ENCODE measurements at regions not wholly inside any gene's neighbourhood (a gene's known extent, or its start where the extent isn't known, plus 50 kb on each side); places are given as distances from the start of the nearest gene placed in this dataset.

- TF ChIP-seq POLR2A (IDR thresholded peaks at IDR 0.05): no peak
- no peak for TF ChIP-seq CTCF (IDR thresholded peaks at IDR 0.05 in 4 of 5, conservative IDR thresholded peaks at IDR 0.05 in 1 of 5)
- intact Hi-C loops (cut with DNase I; ENCODE audit: low total_unique reads) (no loop called here), in situ Hi-C loops (cut with MboI; ENCODE audit: low sequenced_read_pairs in 4 of 4) (no loop called here)
- H3K4me3 ChIP-seq: no peak overlapping the region
- H3K27me3 ChIP-seq: no peaks in the 10 kb centered on the region
- no peak overlapping the region for H3K27ac ChIP-seq
- no peaks in the 10 kb centered on the region for H3K4me1 ChIP-seq
- ATAC-seq (no peak), DNase-seq (no peak)
- H3K9me3 ChIP-seq: no peaks in the 10 kb centered on the region
- H3K36me3 ChIP-seq: no peaks in the 10 kb centered on the region
Observed at GRCh38 chr2:6626401-6627012, 239.2 kb downstream of the CMPK2 start.

- no peak overlapping the region for H3K4me3 ChIP-seq
- no peaks in the 10 kb centered on the region for H3K9me3 ChIP-seq
- H3K4me1 ChIP-seq: no peaks in the 10 kb centered on the region
- in situ Hi-C loops (cut with MboI; ENCODE audit: low sequenced_read_pairs in 4 of 4) (no loop called here), intact Hi-C loops (cut with DNase I; ENCODE audit: low total_unique reads) (no loop called here)
- no peaks in the 10 kb centered on the region for H3K27me3 ChIP-seq
- TF ChIP-seq POLR2A (IDR thresholded peaks at IDR 0.05) (no peak), CTCF (IDR thresholded peaks at IDR 0.05 in 4 of 5, conservative IDR thresholded peaks at IDR 0.05 in 1 of 5) (no peak)
- DNase-seq: no peak
- no peak for ATAC-seq
- H3K27ac ChIP-seq: no peak overlapping the region
- no peaks in the 10 kb centered on the region for H3K36me3 ChIP-seq
Observed at GRCh38 chr2:6627316-6627715, 238.4 kb downstream of the CMPK2 start.

GRCh38 chr2:6630209-6630608 is 235.5 kb downstream of the CMPK2 start:
- no peak for TF ChIP-seq CTCF (IDR thresholded peaks at IDR 0.05 in 4 of 5, conservative IDR thresholded peaks at IDR 0.05 in 1 of 5)
- no peak for TF ChIP-seq POLR2A (IDR thresholded peaks at IDR 0.05)
- H3K27me3 ChIP-seq: no peaks in the 10 kb centered on the region
- H3K4me1 ChIP-seq: no peaks in the 10 kb centered on the region
- intact Hi-C loops (cut with DNase I; ENCODE audit: low total_unique reads): no loop called here
- no peaks in the 10 kb centered on the region for H3K36me3 ChIP-seq
- in situ Hi-C loops (cut with MboI; ENCODE audit: low sequenced_read_pairs in 4 of 4): no loop called here
- DNase-seq (no peak), ATAC-seq (no peak)
- H3K27ac ChIP-seq: no peak overlapping the region
- H3K9me3 ChIP-seq: no peaks in the 10 kb centered on the region
- H3K4me3 ChIP-seq: no peak overlapping the region

GRCh38 chr2:6635296-6635695 is 230.4 kb downstream of the CMPK2 start:
- Histone ChIP-seq H3K4me1 (no peaks in the 10 kb centered on the region), H3K9me3 (no peaks in the 10 kb centered on the region), H3K4me3 (no peak overlapping the region), H3K36me3 (no peaks in the 10 kb centered on the region), H3K27me3 (no peaks in the 10 kb centered on the region), H3K27ac (no peak overlapping the region)
- intact Hi-C loops (cut with DNase I; ENCODE audit: low total_unique reads) (no loop called here), in situ Hi-C loops (cut with MboI; ENCODE audit: low sequenced_read_pairs in 4 of 4) (no loop called here)
- TF ChIP-seq CTCF (IDR thresholded peaks at IDR 0.05 in 4 of 5, conservative IDR thresholded peaks at IDR 0.05 in 1 of 5) (no peak), POLR2A (IDR thresholded peaks at IDR 0.05) (no peak)
- no peak for ATAC-seq
- no peak for DNase-seq

GRCh38 chr2:6637330-6637729 is 228.4 kb downstream of the CMPK2 start:
- Histone ChIP-seq H3K36me3 (no peaks in the 10 kb centered on the region), H3K27me3 (no peaks in the 10 kb centered on the region), H3K9me3 (no peaks in the 10 kb centered on the region), H3K27ac (no peak overlapping the region), H3K4me1 (no peaks in the 10 kb centered on the region), H3K4me3 (no peak overlapping the region)
- intact Hi-C loops (cut with DNase I; ENCODE audit: low total_unique reads) (no loop called here), in situ Hi-C loops (cut with MboI; ENCODE audit: low sequenced_read_pairs in 4 of 4) (no loop called here)
- TF ChIP-seq POLR2A (IDR thresholded peaks at IDR 0.05) (no peak), CTCF (IDR thresholded peaks at IDR 0.05 in 4 of 5, conservative IDR thresholded peaks at IDR 0.05 in 1 of 5) (no peak)
- DNase-seq: no peak
- ATAC-seq: no peak

Measured in gastrocnemius medialis (tissue), 4 donors.